B cell (primary cell): ENCODE measurements at regions not wholly inside any gene's neighbourhood (a gene's known extent, or its start where the extent isn't known, plus 50 kb on each side); places are given as distances from the start of the nearest gene placed in this dataset.

Experiments
- ATAC-seq: fragments of 200-7000 bp; cut with Tn5 transposase; one replicate; pipeline ENCODE4 v1.10.0; 2021; ENCODE audit warnings: low read depth, mild to moderate bottlenecking, moderate number of reproducible peaks, moderate library complexity
- CTCF ChIA-PET: fragments of 350-600 bp; sonication (Branson Sonifier 250); formaldehyde crosslinking; loops from one replicate; lab custom pipeline; 2021; ENCODE audit warnings: antibody characterized with exemption, inconsistent platforms; lab: Charles Lee
- POLR2A ChIA-PET: fragments of 350-600 bp; sonication (Branson Sonifier 250); formaldehyde crosslinking; loops from one replicate; lab custom pipeline; 2021; ENCODE audit warnings: antibody characterized with exemption; lab: Charles Lee
- DNase-seq: peaks from one replicate; pipeline ENCODE4 v3.0.0; 2013
- H2AFZ ChIP-seq: 2 replicates; pipeline ENCODE4 v1.6.1; 2012; ENCODE audit warnings: mild to moderate bottlenecking, low read depth, low read length; ENCODE audit not compliant: insufficient read depth, poor library complexity, severe bottlenecking
- H3K27ac ChIP-seq, 2 donors: 1 replicate in 1 of 2; 2 replicates in 1 of 2; pipeline ENCODE4 v1.5.1; 2012 to 2013; ENCODE audit warnings: low read length in 2 of 2, mild to moderate bottlenecking in 2 of 2, moderate library complexity in 1 of 2
- H3K27me3 ChIP-seq, 4 experiments: fragments of 200-600 bp in 1 of 4; sonication (generic) in 1 of 4; replicated peaks in 1 of 4; 1 replicate in 2 of 4; 2 replicates in 2 of 4; pipeline versions ENCODE4 v1.6.1 to v1.7.0; 2013 to 2016; ENCODE audit warnings: low read length in 3 of 4, mild to moderate bottlenecking in 2 of 4, mixed read lengths in 1 of 4, moderate library complexity in 1 of 4; ENCODE audit not compliant: insufficient read depth in 4 of 4, control insufficient read depth in 3 of 4; ENCODE audit errors: control extremely low read depth in 1 of 4
- H3K36me3 ChIP-seq, 2 experiments: replicated peaks in 1 of 2; 1 replicate in 1 of 2; 2 replicates in 1 of 2; pipeline versions ENCODE4 v1.6.1 to v1.7.1; 2013; ENCODE audit warnings: low read length in 1 of 2; ENCODE audit not compliant: insufficient read depth in 2 of 2, control insufficient read depth in 1 of 2; ENCODE audit errors: control extremely low read depth in 1 of 2, extremely low read depth in 1 of 2
- H3K4me1 ChIP-seq, 2 donors: fragments of 200-600 bp in 1 of 2; sonication (generic) in 1 of 2; 1 replicate in 1 of 2; 2 replicates in 1 of 2; pipeline versions ENCODE4 v1.5.1 to v1.6.1; 2013 to 2017; ENCODE audit warnings: low read length in 2 of 2; ENCODE audit not compliant: control insufficient read depth in 2 of 2, insufficient read depth in 2 of 2
- H3K4me2 ChIP-seq: replicated peaks from 2 replicates; pipeline ENCODE3; 2012; ENCODE audit warnings: mild to moderate bottlenecking, low read depth, low read length; ENCODE audit not compliant: poor library complexity, severe bottlenecking
- H3K4me3 ChIP-seq, 5 experiments: fragments of 200-600 bp in 1 of 5; sonication (generic) in 1 of 5; 1 replicate in 3 of 5; 2 replicates in 2 of 5; pipeline versions ENCODE4 v1.5.1 to v1.7.0; 2011 to 2016; ENCODE audit warnings: low read length in 4 of 5, mild to moderate bottlenecking in 4 of 5, low read depth in 2 of 5, control low read depth in 1 of 5, moderate library complexity in 1 of 5; ENCODE audit not compliant: insufficient read depth in 1 of 5; ENCODE audit errors: control extremely low read depth in 1 of 5, extremely low read depth in 1 of 5
- H3K79me2 ChIP-seq: fragments of 200-600 bp; sonication (generic); one replicate; pipeline ENCODE4 v1.6.0; 2016; ENCODE audit warnings: low read length; ENCODE audit not compliant: control insufficient read depth, insufficient read depth
- H3K9ac ChIP-seq: fragments of 200-600 bp; sonication (generic); 2 replicates; pipeline ENCODE4 v1.6.1; 2017; ENCODE audit warnings: mild to moderate bottlenecking, low read length, moderate library complexity
- H3K9me3 ChIP-seq, 3 donors: one replicate each; pipeline versions ENCODE4 v1.6.1 to v1.7.1; 2013; ENCODE audit warnings: low read length in 2 of 3; ENCODE audit not compliant: control insufficient read depth in 2 of 3, insufficient read depth in 1 of 3; ENCODE audit errors: control extremely low read depth in 1 of 3
- H4K20me1 ChIP-seq: 2 replicates; pipeline ENCODE4 v1.6.0; 2012; ENCODE audit warnings: mild to moderate bottlenecking, low read length; ENCODE audit not compliant: insufficient read depth, control insufficient read depth, poor library complexity, severe bottlenecking
- H3K27ac Mint-ChIP-seq: one replicate; pipeline ENCODE4 v1.8.0; 2021; ENCODE audit warnings: mixed read lengths
- H3K27me3 Mint-ChIP-seq: one replicate; pipeline ENCODE4 v1.8.0; 2021; ENCODE audit warnings: mixed read lengths
- H3K4me1 Mint-ChIP-seq: one replicate; pipeline ENCODE4 v1.8.0; 2021; ENCODE audit warnings: mixed read lengths
- H3K4me3 Mint-ChIP-seq: one replicate; pipeline ENCODE4 v1.8.0; 2021; ENCODE audit warnings: mixed read lengths
- H3K9me3 Mint-ChIP-seq: one replicate; pipeline ENCODE4 v1.8.0; 2022; ENCODE audit warnings: mixed read lengths; ENCODE audit not compliant: insufficient read depth
- CTCF ChIP-seq: fragments of 200-600 bp; IDR thresholded peaks from one replicate; pipeline ENCODE4 v1.8.0; 2022; ENCODE audit warnings: antibody characterized with exemption, mild to moderate bottlenecking
- EZH2 ChIP-seq: IDR thresholded peaks from 2 replicates; pipeline ENCODE4 v1.6.1; 2012; ENCODE audit warnings: borderline replicate concordance, low read depth, mild to moderate bottlenecking, moderate library complexity, low read length; ENCODE audit not compliant: insufficient read depth, poor library complexity, severe bottlenecking
- WGBS: methylation state at CpG from one replicate; pipeline ENCODE4 v1.1.5; 2013; ENCODE audit warnings: missing lambda C conversion rate; ENCODE audit not compliant: insufficient coverage; 5-methylcytosine and 5-hydroxymethylcytosine counted together
- intact Hi-C: fragments of 100-400 bp; cut with micrococcal nuclease; formaldehyde crosslinking; loops from one replicate; pipeline ENCODE4 v1.10.0; 2022

GRCh38 chr19:30708416-30709178 is 336.4 kb downstream of the ZNF536 start:
- Histone ChIP-seq H3K36me3 (no peaks in the 10 kb centered on the region), H4K20me1 (no peaks in the 10 kb centered on the region), H3K4me1 (no peaks in the 10 kb centered on the region), H3K79me2 (no peaks in the 10 kb centered on the region), H3K4me2 (no peak overlapping the region), H3K27ac (no peak overlapping the region), H3K4me3 (no peak overlapping the region), H3K27me3 (no peaks in the 10 kb centered on the region), H2AFZ (no peak overlapping the region), H3K9ac (no peak overlapping the region), H3K9me3 (peaks cover 0 to 4% (median 0%) of the 10 kb centered on the region in 3 donors)
- TF ChIP-seq EZH2 (no peak), CTCF (no peak)
- ATAC-seq (no peak), DNase-seq (no peak)
- H3K4me3 Mint-ChIP-seq: no peak overlapping the region
- ChIA-PET CTCF (no interaction called here), POLR2A (no interaction called here)
- WGBS: 94% methylated on average over 7 of the region's 11 CpGs
- H3K4me1 Mint-ChIP-seq: no peaks in the 10 kb centered on the region
- peaks cover 3% of the 10 kb centered on the region for H3K27me3 Mint-ChIP-seq
- H3K27ac Mint-ChIP-seq: no peak overlapping the region
- intact Hi-C loops: no loop called here
- H3K9me3 Mint-ChIP-seq: no peaks in the 10 kb centered on the region

GRCh38 chr19:30704771-30705330 is 332.7 kb downstream of the ZNF536 start:
- Mint-ChIP-seq H3K4me1 (no peaks in the 10 kb centered on the region), H3K27me3 (no peaks in the 10 kb centered on the region), H3K9me3 (no peaks in the 10 kb centered on the region), H3K27ac (no peak overlapping the region), H3K4me3 (no peak overlapping the region)
- H3K9ac ChIP-seq: no peak overlapping the region
- no CpG with 5 or more reads among the region's 4 CpGs for WGBS
- ChIA-PET POLR2A (no interaction called here), CTCF (interaction anchor here (1.2 kb wide), 1 partner anchor 8 kb away, joined by 3 read pairs; no protein-coding TSS in a partner anchor)
- H3K27me3 ChIP-seq: peaks cover 0 to 4% (median 0%) of the 10 kb centered on the region in 4 experiments
- H3K4me3 ChIP-seq: no peak overlapping the region
- DNase-seq: no peak
- peaks cover 0 to 14% (median 0%) of the 10 kb centered on the region in 3 donors for H3K9me3 ChIP-seq
- no peaks in the 10 kb centered on the region for H3K36me3 ChIP-seq
- TF ChIP-seq EZH2: no peak
- no peak for TF ChIP-seq CTCF
- H3K79me2 ChIP-seq: no peaks in the 10 kb centered on the region
- no peaks in the 10 kb centered on the region for H3K4me1 ChIP-seq
- no peak overlapping the region for H3K27ac ChIP-seq
- no peak for ATAC-seq
- no peak overlapping the region for H3K4me2 ChIP-seq
- intact Hi-C loops: no loop called here
- no peaks in the 10 kb centered on the region for H4K20me1 ChIP-seq
- H2AFZ ChIP-seq: no peak overlapping the region
